ENCODE measurements at regions not wholly inside any gene's neighbourhood (a gene's known extent, or its start where the extent isn't known, plus 50 kb on each side); places are given as distances from the start of the nearest gene placed in this dataset.

DNA sequence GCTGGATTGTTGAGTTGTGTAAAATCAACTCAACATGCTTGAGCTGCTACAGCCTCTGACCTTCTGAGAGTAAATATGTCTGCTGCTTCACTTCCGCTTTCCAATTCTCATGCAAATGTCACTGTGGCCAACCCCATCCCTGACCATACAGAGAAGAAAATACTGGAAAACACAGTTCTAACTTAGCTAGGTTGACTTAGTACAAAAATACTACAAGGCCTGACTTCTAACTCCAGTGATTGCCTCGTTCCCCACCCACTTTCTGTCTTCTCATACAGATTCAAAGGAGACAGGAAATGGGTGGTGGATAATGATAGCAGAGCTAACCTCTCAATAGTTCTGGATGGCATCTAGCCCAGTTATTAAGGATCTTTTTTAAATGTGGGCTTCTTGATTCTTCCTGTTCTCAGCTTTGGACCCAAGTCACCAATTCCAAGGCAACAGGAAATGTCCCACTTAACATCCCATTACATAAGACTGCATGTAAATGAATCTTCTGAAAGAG is 226.6 kb upstream of the SLC24A2 start:
- intact Hi-C loops (cut with micrococcal nuclease): no loop called here

DNA sequence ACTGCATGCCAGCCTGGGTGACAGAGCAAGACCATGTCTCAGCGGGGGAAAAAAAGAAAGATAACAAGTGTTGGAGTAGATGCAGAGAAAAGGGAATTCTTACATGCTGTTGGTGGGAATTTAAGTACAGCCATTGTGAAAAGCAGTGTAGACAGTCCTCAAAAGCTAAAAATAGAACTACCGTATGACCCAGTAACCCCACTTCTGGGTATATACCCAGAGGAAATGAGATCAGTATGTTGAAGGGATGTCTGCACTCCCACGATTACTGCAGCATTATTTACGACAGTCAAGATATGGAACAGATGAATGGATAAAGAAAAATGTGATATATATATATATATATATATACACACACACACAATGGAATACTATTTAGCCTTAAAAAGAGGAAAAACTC is 225.3 kb upstream of the SLC24A2 start:
- intact Hi-C loops (cut with micrococcal nuclease): no loop called here

DNA sequence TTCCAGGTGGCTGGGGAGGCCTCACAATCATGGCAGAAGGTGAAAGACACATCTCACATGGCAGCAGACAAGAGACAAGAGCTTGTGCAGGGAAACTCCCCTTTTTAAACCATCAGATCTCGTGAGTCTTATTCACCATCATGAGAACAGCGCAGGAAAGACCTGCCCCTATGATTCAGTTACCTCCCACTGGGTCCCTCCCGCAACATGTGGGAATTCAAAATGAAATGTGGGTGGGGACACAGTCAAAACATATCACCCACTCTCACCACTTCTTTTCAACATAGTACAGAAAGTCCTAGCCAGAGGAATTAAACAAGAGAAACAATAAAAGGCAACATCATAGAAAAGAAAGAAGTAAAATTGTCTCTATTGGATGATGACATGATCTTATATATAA is 223.4 kb upstream of the SLC24A2 start:
- intact Hi-C loops (cut with micrococcal nuclease): no loop called here

- intact Hi-C loops (cut with micrococcal nuclease): no loop called here
Observed at GRCh38 chr9:20009606-20010005, 220.8 kb upstream of the SLC24A2 start.

DNA sequence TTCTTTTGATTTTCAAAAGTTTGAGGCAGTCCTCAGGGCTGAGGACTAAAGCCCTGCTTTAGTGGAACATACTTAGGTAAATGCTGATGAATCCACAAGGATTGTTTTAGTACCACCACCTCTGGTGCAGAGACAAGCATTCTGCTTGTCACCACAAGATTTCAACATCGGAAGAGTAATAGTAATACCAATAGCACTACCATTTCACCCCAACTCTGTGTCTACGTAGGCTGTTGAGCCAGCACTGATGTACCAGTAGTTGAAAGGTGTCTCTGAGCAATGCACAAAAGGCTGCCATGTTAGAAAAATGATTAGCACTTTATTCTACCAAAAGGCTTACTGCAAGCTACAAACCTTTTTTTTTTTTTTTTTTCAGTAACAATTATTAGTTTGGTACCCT is 213.2 kb upstream of the SLC24A2 start:
- intact Hi-C loops (cut with micrococcal nuclease): no loop called here

DNA sequence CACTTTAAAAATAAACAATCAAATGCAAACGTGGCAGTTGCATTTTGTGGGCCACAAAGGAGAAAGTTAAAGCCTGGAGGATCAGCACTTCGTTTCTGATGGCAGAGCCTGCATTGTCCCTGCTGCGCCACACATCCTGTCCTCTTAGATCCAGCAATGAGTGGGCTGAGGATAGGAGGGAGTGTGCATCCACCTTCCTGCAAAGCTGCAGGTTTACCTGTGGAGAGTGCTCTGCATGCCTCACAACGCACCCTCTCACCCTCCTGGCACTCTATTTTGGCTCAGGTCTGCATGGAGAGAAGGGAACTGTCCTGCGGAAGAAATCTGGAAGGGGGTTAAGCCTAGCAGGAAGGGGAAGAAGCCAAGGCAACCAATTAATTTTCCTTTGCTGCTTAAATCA is 212.2 kb upstream of the SLC24A2 start:
- intact Hi-C loops (cut with micrococcal nuclease): no loop called here

- intact Hi-C loops (cut with micrococcal nuclease): loop anchor here (1.0 to 5.0 kb wide), 12 partner anchors 23 to 1098 kb away; partner anchors contain the start of genes FOCAD and HACD4
Observed at GRCh38 chr9:19999491-20000057, 210.7 kb upstream of the SLC24A2 start.

DNA sequence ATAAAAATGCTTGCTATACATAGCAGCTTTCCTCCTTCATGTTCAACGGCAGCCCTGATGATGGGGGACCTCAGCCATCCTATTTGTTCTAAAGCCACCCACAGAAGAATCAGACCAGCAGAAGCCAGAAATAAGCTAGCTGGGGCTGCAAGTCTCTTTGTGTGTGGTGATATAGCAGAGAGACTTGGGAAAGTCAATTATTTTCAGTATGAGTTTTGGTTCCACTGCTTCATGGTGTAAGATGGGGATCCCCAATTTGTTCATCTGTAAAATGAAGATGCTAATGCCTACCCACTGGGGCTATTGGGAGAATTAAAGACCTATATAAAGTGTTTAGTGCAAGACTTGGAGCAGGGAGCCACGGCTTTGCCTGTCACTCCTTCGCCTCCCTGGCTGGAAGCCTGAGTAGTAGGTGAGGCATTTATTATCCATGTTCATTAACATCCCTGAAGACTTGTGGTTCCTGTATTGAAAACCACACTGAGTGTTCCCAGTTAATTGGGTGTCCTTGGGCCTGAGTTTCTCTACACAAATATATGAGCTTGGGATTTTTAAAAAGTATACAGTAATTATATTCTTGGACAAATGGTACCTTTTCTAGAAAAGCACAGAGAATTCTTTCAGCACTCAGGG is 210.1 kb upstream of the SLC24A2 start:
- intact Hi-C loops (cut with micrococcal nuclease): loop anchor here (1.0 to 5.0 kb wide), 12 partner anchors 23 to 1098 kb away; partner anchors contain the start of genes FOCAD and HACD4

GRCh38 chr9:19998153-19998552 is 209.3 kb upstream of the SLC24A2 start:
- intact Hi-C loops (cut with micrococcal nuclease): loop anchor here (2.0 to 5.0 kb wide), 6 partner anchors 71 to 1099 kb away; partner anchors contain the start of genes FOCAD and HACD4

GRCh38 chr9:19995619-19996018 is 206.8 kb upstream of the SLC24A2 start:
- intact Hi-C loops (cut with micrococcal nuclease): loop anchor here (1.0 to 5.0 kb wide), 2 partner anchors 513 to 1102 kb away; no protein-coding TSS in a partner anchor

DNA sequence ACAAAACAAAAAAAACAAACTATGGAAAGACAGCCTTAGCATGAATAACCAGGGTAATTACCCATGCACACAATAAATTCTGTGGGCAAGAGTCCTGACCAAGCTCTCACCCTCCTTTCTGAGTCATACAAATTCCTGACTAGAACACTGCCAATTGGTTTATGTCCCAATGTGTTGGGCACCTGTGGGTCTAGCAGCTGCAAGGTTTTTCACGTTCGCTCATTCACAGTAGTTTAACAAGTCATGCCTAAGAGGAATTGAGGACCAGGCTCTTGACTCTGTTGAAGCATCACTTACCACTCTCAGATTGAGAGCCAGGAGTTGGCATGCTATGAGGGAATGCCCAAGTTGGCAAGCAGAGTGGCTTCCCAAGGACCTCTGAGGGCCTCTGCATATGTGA is 205.5 kb upstream of the SLC24A2 start:
- intact Hi-C loops (cut with micrococcal nuclease): no loop called here

DNA sequence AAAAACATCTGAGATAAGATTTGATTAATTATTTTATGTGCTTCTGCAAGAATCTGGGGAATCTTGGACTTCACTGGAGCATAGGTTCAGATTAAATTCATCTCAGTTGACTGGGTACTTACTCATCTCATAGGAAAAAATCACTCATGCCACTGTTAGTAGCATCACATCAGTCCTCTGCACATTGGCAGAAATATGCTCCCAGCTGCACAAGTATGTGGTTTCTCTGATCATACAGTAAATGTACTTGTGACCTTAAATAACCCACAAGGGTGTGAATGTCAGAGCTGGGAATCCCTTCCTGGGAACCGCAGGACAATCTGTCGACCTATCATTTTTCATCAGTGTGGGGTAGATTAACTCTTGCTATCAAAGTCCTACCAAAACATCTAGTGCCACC is 203.7 kb upstream of the SLC24A2 start:
- intact Hi-C loops (cut with micrococcal nuclease): no loop called here

- intact Hi-C loops (cut with micrococcal nuclease): no loop called here
Observed at GRCh38 chr9:19989213-19989612, 200.4 kb upstream of the SLC24A2 start.

DNA sequence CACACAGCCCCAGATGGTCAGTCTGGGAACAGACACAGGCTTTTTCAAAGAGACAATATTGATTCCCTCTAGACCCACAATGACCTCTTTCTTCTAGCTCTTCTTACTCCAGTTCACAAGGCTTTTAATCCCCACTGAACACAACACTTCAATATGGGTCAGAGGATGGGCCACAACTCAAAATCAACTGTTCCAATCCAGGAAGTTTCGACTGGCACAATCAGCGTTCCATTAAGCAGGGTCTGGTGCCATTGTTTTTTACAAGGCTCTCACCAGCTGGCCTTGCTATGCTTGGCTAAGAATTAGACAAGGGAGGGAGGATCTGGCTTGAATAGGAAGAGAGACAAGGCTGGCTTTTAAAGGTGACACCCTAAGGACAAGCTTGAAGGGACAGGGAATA is 199.4 kb upstream of the SLC24A2 start:
- intact Hi-C loops (cut with micrococcal nuclease): no loop called here

DNA sequence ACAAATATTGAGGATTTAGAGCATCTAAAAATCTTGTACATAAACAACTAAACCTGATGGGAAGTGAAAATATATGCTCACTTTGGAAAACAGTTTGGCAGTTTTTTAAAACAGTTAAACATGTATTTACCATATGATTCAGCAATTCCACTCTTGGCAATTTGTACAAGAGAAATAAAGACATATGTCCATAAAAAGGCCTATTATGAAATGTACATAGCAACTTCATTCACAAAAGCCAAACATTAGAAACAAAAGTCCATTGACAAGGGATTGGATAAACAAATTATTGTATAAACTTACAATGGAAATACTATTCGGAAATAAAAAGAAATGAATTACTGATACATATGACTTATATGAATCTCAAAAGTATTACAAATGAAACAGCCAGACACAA is 196.2 kb upstream of the SLC24A2 start:
- intact Hi-C loops (cut with micrococcal nuclease): no loop called here

DNA sequence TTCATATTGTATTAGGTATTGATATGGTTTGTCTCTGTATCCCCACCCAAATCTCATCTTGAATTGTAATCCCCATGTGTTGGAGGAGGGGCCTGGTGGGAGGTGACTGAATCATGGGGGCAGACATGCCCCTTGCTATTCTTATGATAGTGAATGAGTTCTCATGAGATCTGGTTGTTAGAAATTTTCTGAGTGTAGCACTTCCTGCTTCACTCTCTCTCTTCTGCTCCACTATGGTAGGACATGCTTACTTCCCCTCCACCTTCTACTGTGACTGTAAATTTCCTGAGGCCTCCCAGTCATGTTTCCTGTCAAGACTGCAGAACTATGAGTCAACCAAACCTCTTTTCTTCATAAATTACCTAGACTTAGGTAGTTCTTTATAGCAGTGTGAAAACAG is 187.4 kb upstream of the SLC24A2 start:
- intact Hi-C loops (cut with micrococcal nuclease): loop anchor here (1.0 to 5.0 kb wide), 4 partner anchors 23 to 646 kb away; partner anchors contain the start of gene MLLT3

DNA sequence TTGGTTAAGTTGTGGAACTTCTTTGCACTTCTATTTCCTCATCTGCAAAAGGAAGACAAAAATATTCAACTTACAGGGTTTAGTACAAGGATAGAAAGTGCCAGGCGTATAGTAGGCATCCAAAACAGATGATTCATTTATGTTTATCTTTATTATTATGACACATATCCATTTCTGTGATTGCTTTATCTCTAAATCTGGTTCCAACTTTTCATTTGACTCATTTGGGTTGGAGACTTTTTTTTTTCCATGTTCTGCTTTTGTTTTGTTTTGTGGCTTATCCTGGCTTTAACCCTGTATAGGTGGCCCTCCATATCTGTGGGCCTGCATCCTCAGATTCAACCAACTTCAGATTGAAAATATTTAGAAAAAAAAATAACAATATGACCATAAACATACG is 186.7 kb upstream of the SLC24A2 start:
- intact Hi-C loops (cut with micrococcal nuclease): loop anchor here (5.0 kb wide), 1 partner anchor 347 kb away; no protein-coding TSS in a partner anchor

DNA sequence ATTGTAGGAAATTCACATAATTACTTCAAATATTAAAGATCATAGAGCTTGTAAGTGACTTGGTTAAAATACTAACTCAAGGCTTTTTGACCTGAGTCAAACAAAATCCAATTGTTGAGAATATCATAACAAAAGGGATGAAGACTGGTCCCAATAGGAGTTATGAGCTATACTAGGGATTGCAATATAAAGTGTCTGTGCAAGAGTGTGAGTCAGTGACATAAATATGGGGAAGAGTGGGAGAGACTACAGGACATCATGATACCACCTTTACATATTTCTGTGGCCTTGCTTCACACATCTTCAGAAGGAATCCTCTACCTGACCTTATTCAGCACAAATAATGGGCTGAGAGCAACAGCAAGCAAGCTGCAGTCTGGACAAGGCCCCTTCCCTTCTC is 180.9 kb upstream of the SLC24A2 start:
- intact Hi-C loops (cut with micrococcal nuclease): no loop called here

DNA sequence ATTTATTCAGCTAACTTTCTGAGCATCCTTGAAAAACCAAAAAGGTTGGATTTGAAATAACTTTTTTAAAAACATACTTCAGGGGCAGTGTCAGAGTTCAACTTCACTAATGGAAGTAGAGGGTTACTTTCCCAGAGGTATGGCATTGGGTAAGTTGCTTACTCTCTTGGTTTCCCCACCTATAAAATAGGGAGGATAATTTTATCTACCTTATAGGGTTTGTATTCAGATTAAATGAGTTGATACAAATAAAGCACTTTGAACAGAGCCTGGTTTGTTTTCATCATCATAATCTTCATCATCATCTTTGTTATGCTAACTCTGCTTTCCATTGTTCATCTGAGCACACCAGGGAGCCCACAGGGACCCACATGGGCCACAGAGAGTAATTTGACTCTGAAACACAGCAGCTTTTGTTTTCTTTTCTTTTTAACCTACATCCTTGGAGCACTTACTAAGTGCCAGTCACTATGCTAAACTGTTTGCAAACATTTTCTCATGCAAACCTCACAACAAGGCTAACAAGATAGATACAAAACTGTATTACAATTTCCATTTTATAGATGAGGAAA is 179.1 kb upstream of the SLC24A2 start:
- intact Hi-C loops (cut with micrococcal nuclease): no loop called here

GRCh38 chr9:19967216-19967887 is 178.5 kb upstream of the SLC24A2 start:
- intact Hi-C loops (cut with micrococcal nuclease): no loop called here

DNA sequence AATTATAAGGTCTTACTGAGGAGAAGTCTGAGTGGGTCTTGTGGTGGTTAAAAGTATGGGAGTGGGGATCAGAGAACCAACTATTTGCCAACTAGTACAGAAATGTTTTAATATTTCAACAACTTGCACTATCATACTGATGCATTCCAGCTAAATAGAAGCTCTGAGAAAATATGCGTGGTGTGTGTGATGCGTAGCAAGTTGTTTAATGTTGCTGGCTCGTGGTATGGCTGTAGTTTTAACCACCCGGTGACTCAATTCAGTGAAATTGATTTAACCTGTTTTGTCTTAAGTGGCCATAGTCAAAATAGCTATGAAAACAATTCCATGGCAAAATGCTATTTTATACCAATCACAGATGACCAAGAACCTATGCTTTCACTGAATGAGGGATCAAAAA is 176.5 kb upstream of the SLC24A2 start:
- intact Hi-C loops (cut with micrococcal nuclease): no loop called here

- intact Hi-C loops (cut with micrococcal nuclease): loop anchor here (5.0 kb wide), 3 partner anchors 94 to 604 kb away; no protein-coding TSS in a partner anchor
Observed at GRCh38 chr9:19947996-19948395, 159.2 kb upstream of the SLC24A2 start.

Measured in T-helper 1 cell treated with Interleukin-12 subunit alpha and Interleukin-12 subunit beta and Interleukin-4 antibody, amounts not matched to agents 30 ng/mL and 1 ng/mL, for 36 hours (primary cell).